ENCODE measurements at regions not wholly inside any gene's neighbourhood (a gene's known extent, or its start where the extent isn't known, plus 50 kb on each side); places are given as distances from the start of the nearest gene placed in this dataset.
"Not testable (repeated sequence)": the region's sequence is repeated elsewhere in the genome, so short reads cannot be mapped to it uniquely, and the experiment has no call there.

GRCh38 chr19:37303591-37304171 is 67.2 kb upstream of the ZNF527 start:
- DNase-seq (ENCODE audit: extremely low read depth, low read depth): no peak

GRCh38 chr19:37304190-37304883 is 66.6 kb upstream of the ZNF527 start:
- no peak for DNase-seq (ENCODE audit: extremely low read depth, low read depth)
- no peak for TF ChIP-seq CTCF (IDR thresholded peaks at IDR 0.05; ENCODE audit: low read depth, low read length)

More at GRCh38 chr19:37303591-37304171, 67.2 kb upstream of the ZNF527 start:
- TF ChIP-seq CTCF (IDR thresholded peaks at IDR 0.05; ENCODE audit: low read depth, low read length): no peak

- TF ChIP-seq CTCF (IDR thresholded peaks at IDR 0.05; ENCODE audit: low read depth, low read length): no peak
- DNase-seq (ENCODE audit: extremely low read depth, low read depth): no peak
Observed at GRCh38 chr19:37304884-37305255, 66.0 kb upstream of the ZNF527 start.

- DNase-seq (ENCODE audit: extremely low read depth, low read depth): no peak
- TF ChIP-seq CTCF (IDR thresholded peaks at IDR 0.05; ENCODE audit: low read depth, low read length): no peak
Observed at GRCh38 chr19:37306383-37306963, 64.4 kb upstream of the ZNF527 start.

- no peak for DNase-seq (ENCODE audit: extremely low read depth, low read depth)
- no peak for TF ChIP-seq CTCF (IDR thresholded peaks at IDR 0.05; ENCODE audit: low read depth, low read length)
Observed at GRCh38 chr19:37309834-37310575, 60.9 kb upstream of the ZNF527 start.

- not testable (repeated sequence) for DNase-seq (ENCODE audit: extremely low read depth, low read depth)
Observed at GRCh38 chr19:37312531-37313334, 58.2 kb upstream of the ZNF527 start.

GRCh38 chr19:37313335-37313627 is 57.6 kb upstream of the ZNF527 start:
- no peak for DNase-seq (ENCODE audit: extremely low read depth, low read depth)
- TF ChIP-seq CTCF (IDR thresholded peaks at IDR 0.05; ENCODE audit: low read depth, low read length): no peak
